RPMI7951 (cell line): ENCODE measurements at regions not wholly inside any gene's neighbourhood (a gene's known extent, or its start where the extent isn't known, plus 50 kb on each side); places are given as distances from the start of the nearest gene placed in this dataset.

ENCODE experiments used
- DNase-seq: peaks from one replicate; pipeline ENCODE4 v3.0.0-alpha.2; 2012; ENCODE audit warnings: low read depth

DNA sequence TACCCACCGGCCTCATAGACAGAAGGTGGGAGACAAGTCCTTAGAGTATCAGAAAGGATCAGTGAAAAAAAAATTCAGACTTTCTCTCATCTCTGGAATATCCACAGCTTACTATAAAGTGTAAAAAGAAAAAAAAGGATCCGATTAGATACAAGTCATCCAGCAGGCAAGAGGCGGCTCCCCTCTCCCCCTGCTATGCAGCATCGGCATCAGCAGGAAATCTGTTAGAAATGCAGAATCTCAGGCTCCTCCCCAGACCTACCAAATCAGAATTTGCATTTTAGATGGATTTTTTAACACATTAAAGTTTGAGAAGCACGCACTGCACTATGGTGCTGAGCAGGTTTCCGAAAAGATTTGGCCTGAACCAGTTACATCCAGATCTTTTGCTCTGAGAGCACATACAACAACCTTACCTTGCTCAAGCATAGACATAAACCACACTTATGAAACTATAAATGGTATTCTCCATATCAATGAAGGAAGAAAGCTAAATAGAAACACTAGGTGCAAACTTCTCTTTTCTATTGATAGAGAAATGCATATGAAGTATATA is 117.0 kb upstream of the POU3F2 start:
- DNase-seq, result no peak

- no peak for DNase-seq
These were observed 116.4 kb upstream of the POU3F2 start for GRCh38 chr6:98717988-98718387.

DNA sequence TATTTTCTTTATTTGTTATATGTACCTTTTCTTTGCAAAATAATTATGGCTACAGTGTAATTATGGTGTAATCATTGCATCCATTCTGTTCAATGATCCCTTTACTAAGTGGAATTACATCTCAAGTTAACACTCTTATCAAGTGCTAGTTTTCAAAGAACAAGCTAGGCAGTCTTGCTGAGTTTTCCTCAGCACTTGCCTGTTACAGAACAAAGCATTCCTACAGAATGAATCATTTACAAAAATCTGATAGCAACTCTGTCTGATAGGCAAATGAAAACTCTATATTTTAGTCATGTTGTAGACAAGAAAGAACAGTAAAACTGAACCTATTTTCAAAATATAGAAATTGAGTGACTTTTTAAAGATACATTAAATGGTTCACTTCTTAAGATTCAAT is 109.8 kb upstream of the POU3F2 start:
- peak; percentile 3 for DNase-seq

GRCh38 chr6:98747273-98747672 is 87.1 kb upstream of the POU3F2 start:
- peak; percentile 37 for DNase-seq

DNA sequence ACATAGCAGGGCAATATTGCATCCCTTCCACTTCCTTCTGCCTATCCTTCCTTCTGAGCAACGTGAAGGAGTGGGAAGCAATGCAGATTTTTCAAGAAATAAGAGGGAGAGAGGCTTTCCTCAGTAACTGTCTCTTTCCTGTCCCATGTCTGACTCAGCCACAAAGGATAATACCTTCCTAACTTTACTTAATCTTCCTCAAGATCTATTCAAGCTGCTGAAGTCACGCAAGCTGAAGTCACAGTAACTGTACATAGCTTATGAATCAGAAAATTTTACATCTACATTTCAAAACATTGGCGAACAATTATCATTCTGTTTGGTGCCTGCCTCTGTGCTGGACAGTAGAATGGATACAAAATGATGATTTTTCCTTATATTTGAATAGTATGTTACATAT is 86.4 kb upstream of the POU3F2 start:
- DNase-seq, result peak; percentile 48

- no peak for DNase-seq
These were observed 74.9 kb upstream of the POU3F2 start for GRCh38 chr6:98759459-98759858.

- DNase-seq, result peak; percentile 29
These were observed 69.9 kb upstream of the POU3F2 start for GRCh38 chr6:98764373-98764911.

GRCh38 chr6:98769546-98769945 is 64.8 kb upstream of the POU3F2 start:
- DNase-seq, result peak; percentile 22

DNA sequence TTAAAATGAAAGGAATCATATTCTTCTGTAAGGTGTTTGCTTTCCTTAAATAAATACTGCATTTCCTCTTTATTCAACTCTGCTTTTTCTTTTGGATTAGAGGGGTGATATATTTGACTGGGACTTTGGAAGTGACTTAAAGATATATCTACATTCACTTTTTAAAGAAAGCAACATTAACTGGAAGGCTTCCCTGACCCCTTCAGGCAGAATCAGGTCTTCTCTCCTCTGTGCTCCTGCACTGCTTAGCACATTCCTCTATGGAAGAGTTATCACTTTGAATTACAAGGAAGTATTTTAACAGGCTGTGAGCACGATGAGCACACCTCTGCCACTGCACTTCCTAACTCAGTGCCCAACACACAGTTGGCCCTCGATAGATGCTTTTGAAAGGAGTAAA is 59.2 kb upstream of the POU3F2 start:
- no peak for DNase-seq

- DNase-seq, result no peak
These were observed 56.6 kb upstream of the POU3F2 start for GRCh38 chr6:98777762-98778161.

DNA sequence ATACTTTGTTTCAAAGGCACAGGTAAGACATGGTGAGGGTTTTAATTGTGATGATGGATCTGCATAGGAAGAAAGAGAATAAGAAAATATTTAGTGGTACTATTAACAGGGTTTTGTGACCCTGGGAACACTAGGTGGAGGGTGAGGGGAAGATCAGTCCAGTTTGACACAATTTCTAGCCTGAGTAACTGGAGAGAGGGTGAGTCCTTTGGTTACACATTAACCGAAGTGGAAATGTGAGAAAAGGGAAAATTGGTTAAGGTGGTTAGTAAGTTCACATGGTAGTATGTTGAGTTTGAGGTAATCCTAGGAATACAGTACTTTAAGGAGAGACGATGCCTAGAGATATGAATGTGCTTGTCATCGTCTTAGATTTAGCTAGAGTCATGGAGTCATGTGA is 54.8 kb upstream of the POU3F2 start:
- DNase-seq, result no peak

GRCh38 chr6:98782772-98783171 is 51.6 kb upstream of the POU3F2 start:
- DNase-seq, result no peak

- no peak for DNase-seq
These were observed 50.8 kb upstream of the POU3F2 start for GRCh38 chr6:98783578-98783977.
